Fibroblast of pulmonary artery (primary cell): ENCODE measurements at regions not wholly inside any gene's neighbourhood (a gene's known extent, or its start where the extent isn't known, plus 50 kb on each side); places are given as distances from the start of the nearest gene placed in this dataset.

Source experiments
- DNase-seq: peaks from one replicate; pipeline ENCODE4 v3.0.0-alpha.2; 2010; ENCODE audit warnings: low read depth
- H3K4me3 ChIP-seq: replicated peaks from 2 replicates; pipeline ENCODE4 v1.5.1; 2011; ENCODE audit warnings: low read depth, mild to moderate bottlenecking, control low read depth, low read length, moderate library complexity
- CTCF ChIP-seq: IDR thresholded peaks from 2 replicates; pipeline ENCODE4 v1.5.1; 2011; ENCODE audit warnings: mild to moderate bottlenecking, control low read depth, low read length, inconsistent platforms; ENCODE audit errors: missing control alignments

GRCh38 chr3:86733257-86733656 is 257.7 kb downstream of the VGLL3 start:
- no peak overlapping the region for H3K4me3 ChIP-seq
- TF ChIP-seq CTCF = no peak
- DNase-seq = no peak

GRCh38 chr3:86731501-86731901 is 259.4 kb downstream of the VGLL3 start:
- no peak for TF ChIP-seq CTCF
- no peak for DNase-seq

GRCh38 chr3:86723433-86723832 is 267.5 kb downstream of the VGLL3 start:
- no peak for TF ChIP-seq CTCF
- H3K4me3 ChIP-seq = no peak overlapping the region
- DNase-seq = no peak

More at GRCh38 chr3:86731501-86731901, 259.4 kb downstream of the VGLL3 start:
- H3K4me3 ChIP-seq = no peak overlapping the region

GRCh38 chr3:86711634-86712033 is 279.3 kb downstream of the VGLL3 start:
- no peak overlapping the region for H3K4me3 ChIP-seq
- TF ChIP-seq CTCF = no peak
- DNase-seq = no peak

GRCh38 chr3:86708893-86709292 is 282.1 kb downstream of the VGLL3 start:
- DNase-seq = no peak
- H3K4me3 ChIP-seq = no peak overlapping the region
- no peak for TF ChIP-seq CTCF

- no peak overlapping the region for H3K4me3 ChIP-seq
- peak; percentile 49 for TF ChIP-seq CTCF
- DNase-seq = peak; percentile 6
Measured at GRCh38 chr3:86702381-86702958, 288.5 kb downstream of the VGLL3 start.

- DNase-seq = no peak
- no peak overlapping the region for H3K4me3 ChIP-seq
- no peak for TF ChIP-seq CTCF
Measured at GRCh38 chr3:86695752-86696151, 295.2 kb downstream of the VGLL3 start.
